ENCODE measurements at regions not wholly inside any gene's neighbourhood (a gene's known extent, or its start where the extent isn't known, plus 50 kb on each side); places are given as distances from the start of the nearest gene placed in this dataset.

- TF ChIP-seq RFX5 (IDR thresholded peaks at IDR 0.05; ENCODE audit: borderline replicate concordance, low read depth, low read length) (no peak), SIX5 (IDR thresholded peaks at IDR 0.05; ENCODE audit: low read depth, low read length) (no peak), BCL11A (IDR thresholded peaks at IDR 0.05; ENCODE audit: low read depth in 2 of 2, low read length in 2 of 2) (no peak), CTBP2 (IDR thresholded peaks at IDR 0.05; ENCODE audit: borderline replicate concordance, insufficient read depth, insufficient read length, low read length) (no peak)
Measured at GRCh38 chr12:46443594-46444263, 71.2 kb upstream of the SLC38A2 start (continued).
